ENCODE measurements at regions not wholly inside any gene's neighbourhood (a gene's known extent, or its start where the extent isn't known, plus 50 kb on each side); places are given as distances from the start of the nearest gene placed in this dataset.

- no peak overlapping the region for H3K4me3 ChIP-seq (ENCODE audit: low read depth, low read length)
- TF ChIP-seq CTCF (IDR thresholded peaks at IDR 0.05; ENCODE audit: insufficient read depth, low read length), result no peak
- DNase-seq (ENCODE audit: low read depth), result no peak
Observed at GRCh38 chr11:98153752-98154151, 867.0 kb upstream of the CNTN5 start.

GRCh38 chr11:98155696-98156095 lies 865.1 kb upstream of the CNTN5 start:
- TF ChIP-seq CTCF (IDR thresholded peaks at IDR 0.05; ENCODE audit: insufficient read depth, low read length), result no peak
- DNase-seq (ENCODE audit: low read depth), result no peak
- H3K4me3 ChIP-seq (ENCODE audit: low read depth, low read length), result no peak overlapping the region

GRCh38 chr11:98177925-98178324 lies 842.8 kb upstream of the CNTN5 start:
- no peak overlapping the region for H3K4me3 ChIP-seq (ENCODE audit: low read depth, low read length)
- DNase-seq (ENCODE audit: low read depth), result no peak
- no peak for TF ChIP-seq CTCF (IDR thresholded peaks at IDR 0.05; ENCODE audit: insufficient read depth, low read length)

GRCh38 chr11:98180511-98180910 lies 840.2 kb upstream of the CNTN5 start:
- DNase-seq (ENCODE audit: low read depth), result no peak
- TF ChIP-seq CTCF (IDR thresholded peaks at IDR 0.05; ENCODE audit: insufficient read depth, low read length), result no peak

GRCh38 chr11:98180921-98181320 lies 839.8 kb upstream of the CNTN5 start:
- no peak for DNase-seq (ENCODE audit: low read depth)
- TF ChIP-seq CTCF (IDR thresholded peaks at IDR 0.05; ENCODE audit: insufficient read depth, low read length), result no peak

More at GRCh38 chr11:98180511-98180910, 840.2 kb upstream of the CNTN5 start:
- H3K4me3 ChIP-seq (ENCODE audit: low read depth, low read length), result no peak overlapping the region

GRCh38 chr11:98183034-98183433 lies 837.7 kb upstream of the CNTN5 start:
- DNase-seq (ENCODE audit: low read depth), result no peak
- no peak for TF ChIP-seq CTCF (IDR thresholded peaks at IDR 0.05; ENCODE audit: insufficient read depth, low read length)
- H3K4me3 ChIP-seq (ENCODE audit: low read depth, low read length), result no peak overlapping the region

More at GRCh38 chr11:98180921-98181320, 839.8 kb upstream of the CNTN5 start:
- no peak overlapping the region for H3K4me3 ChIP-seq (ENCODE audit: low read depth, low read length)

GRCh38 chr11:98185245-98185644 lies 835.5 kb upstream of the CNTN5 start:
- no peak for DNase-seq (ENCODE audit: low read depth)
- no peak for TF ChIP-seq CTCF (IDR thresholded peaks at IDR 0.05; ENCODE audit: insufficient read depth, low read length)
- H3K4me3 ChIP-seq (ENCODE audit: low read depth, low read length), result no peak overlapping the region

Data from fibroblast of the aortic adventitia (primary cell).